ENCODE measurements at regions not wholly inside any gene's neighbourhood (a gene's known extent, or its start where the extent isn't known, plus 50 kb on each side); places are given as distances from the start of the nearest gene placed in this dataset.

- TF ChIP-seq ZNF384 (IDR thresholded peaks at IDR 0.05) (no peak), TARDBP (IDR thresholded peaks at IDR 0.05) (no peak), FOXM1 (IDR thresholded peaks at IDR 0.05; ENCODE audit: borderline replicate concordance) (no peak), SP1 (IDR thresholded peaks at IDR 0.05) (no peak), BHLHE40 (IDR thresholded peaks at IDR 0.05; ENCODE audit: borderline replicate concordance) (no peak), FOXA1 (IDR thresholded peaks at IDR 0.05) (no peak), ARNT (IDR thresholded peaks at IDR 0.05) (no peak), SUZ12 (IDR thresholded peaks at IDR 0.05) (no peak), LEF1 (IDR thresholded peaks at IDR 0.05; ENCODE audit: borderline replicate concordance) (no peak), FOXK2 (IDR thresholded peaks at IDR 0.05) (no peak), CTBP1 (IDR thresholded peaks at IDR 0.05; ENCODE audit: borderline replicate concordance) (no peak)
Measured at GRCh38 chr1:29774355-29774754, 538.0 kb downstream of the PTPRU start.
